NCI-H526 (cell line): ENCODE measurements at regions not wholly inside any gene's neighbourhood (a gene's known extent, or its start where the extent isn't known, plus 50 kb on each side); places are given as distances from the start of the nearest gene placed in this dataset.
A peak's percentile ranks its signal among the peaks of the same experiment; 100 is the strongest.

Experiments used
- DNase-seq, 2 experiments: peaks; one replicate each; lab custom pipeline; 2025; lab: John Stamatoyannopoulos, UW

GRCh38 chr5:54645882-54646355 lies 128.4 kb downstream of the SNX18 start:
- no peak for DNase-seq

- no peak for DNase-seq
Measured at GRCh38 chr5:54644226-54644625, 126.7 kb downstream of the SNX18 start.

- DNase-seq, result no peak
Measured at GRCh38 chr5:54643685-54644106, 126.1 kb downstream of the SNX18 start.

GRCh38 chr5:54639621-54640020 lies 122.1 kb downstream of the SNX18 start:
- DNase-seq, result no peak

GRCh38 chr5:54638106-54638505 lies 120.5 kb downstream of the SNX18 start:
- DNase-seq, result no peak

GRCh38 chr5:54637654-54638053 lies 120.1 kb downstream of the SNX18 start:
- no peak for DNase-seq

GRCh38 chr5:54634089-54634488 lies 116.5 kb downstream of the SNX18 start:
- no peak for DNase-seq

- no peak for DNase-seq
Measured at GRCh38 chr5:54632131-54632701, 114.7 kb downstream of the SNX18 start.

- DNase-seq, result no peak
Measured at GRCh38 chr5:54630738-54631359, 113.3 kb downstream of the SNX18 start.

- peak; percentile 4 to 42 for DNase-seq
Measured at GRCh38 chr5:54629115-54629514, 111.6 kb downstream of the SNX18 start.

GRCh38 chr5:54628050-54628449 lies 110.5 kb downstream of the SNX18 start:
- DNase-seq, result peak in 1 of 2 experiments; percentile 4

- no peak for DNase-seq
Measured at GRCh38 chr5:54626407-54626806, 108.8 kb downstream of the SNX18 start.

- DNase-seq, result no peak
Measured at GRCh38 chr5:54624805-54625568, 107.4 kb downstream of the SNX18 start.

- DNase-seq, result no peak
Measured at GRCh38 chr5:54621709-54622108, 104.2 kb downstream of the SNX18 start.

GRCh38 chr5:54621048-54621447 lies 103.5 kb downstream of the SNX18 start:
- no peak for DNase-seq

GRCh38 chr5:54620141-54620933 lies 102.8 kb downstream of the SNX18 start:
- DNase-seq, result no peak

GRCh38 chr5:54619731-54620130 lies 102.2 kb downstream of the SNX18 start:
- no peak for DNase-seq

- no peak for DNase-seq
Measured at GRCh38 chr5:54616518-54617220, 99.1 kb downstream of the SNX18 start.

GRCh38 chr5:54616031-54616430 lies 98.5 kb downstream of the SNX18 start:
- no peak for DNase-seq

GRCh38 chr5:54615381-54615780 lies 97.8 kb downstream of the SNX18 start:
- no peak for DNase-seq

- no peak for DNase-seq
Measured at GRCh38 chr5:54612711-54613110, 95.2 kb downstream of the SNX18 start.
